Right atrium auricular region (tissue), 2 donors: ENCODE measurements at regions not wholly inside any gene's neighbourhood (a gene's known extent, or its start where the extent isn't known, plus 50 kb on each side); places are given as distances from the start of the nearest gene placed in this dataset.

Source experiments
- DNase-seq: peaks from one replicate; pipeline ENCODE4 v3.0.0-alpha.2; 2019; ENCODE audit warnings: low spot score
- H3K27ac ChIP-seq, 2 donors: fragments of 200-600 bp; sonication (generic); 1 replicate in 1 of 2; 2 replicates in 1 of 2; pipeline ENCODE4 v1.5.1; 2016 to 2019
- H3K27me3 ChIP-seq, 2 donors: fragments of 200-600 bp; sonication (generic); one replicate each; pipeline versions ENCODE4 v1.5.1 to v1.6.0; 2017 to 2019
- H3K36me3 ChIP-seq: fragments of 200-600 bp; sonication (generic); one replicate; pipeline ENCODE4 v1.5.1; 2016
- H3K4me1 ChIP-seq, 2 donors: fragments of 200-600 bp; sonication (generic); one replicate each; pipeline versions ENCODE4 v1.5.1 to v1.6.0; 2017 to 2019
- H3K4me3 ChIP-seq, 2 donors: fragments of 200-600 bp; sonication (generic); 1 replicate in 1 of 2; 2 replicates in 1 of 2; pipeline ENCODE4 v1.5.1; 2017 to 2019; ENCODE audit warnings: mild to moderate bottlenecking in 1 of 2, moderate library complexity in 1 of 2
- H3K9me3 ChIP-seq, 2 donors: fragments of 200-600 bp; sonication (generic); one replicate each; pipeline ENCODE4 v1.5.1; 2019
- TF ChIP-seq, protein P1 (sequence below), 2 donors: fragments of 200-600 bp; sonication (generic); IDR thresholded peaks; one replicate each; pipeline ENCODE4 v1.5.1; 2019; ENCODE audit warnings: antibody characterized with exemption in 2 of 2

DNA sequence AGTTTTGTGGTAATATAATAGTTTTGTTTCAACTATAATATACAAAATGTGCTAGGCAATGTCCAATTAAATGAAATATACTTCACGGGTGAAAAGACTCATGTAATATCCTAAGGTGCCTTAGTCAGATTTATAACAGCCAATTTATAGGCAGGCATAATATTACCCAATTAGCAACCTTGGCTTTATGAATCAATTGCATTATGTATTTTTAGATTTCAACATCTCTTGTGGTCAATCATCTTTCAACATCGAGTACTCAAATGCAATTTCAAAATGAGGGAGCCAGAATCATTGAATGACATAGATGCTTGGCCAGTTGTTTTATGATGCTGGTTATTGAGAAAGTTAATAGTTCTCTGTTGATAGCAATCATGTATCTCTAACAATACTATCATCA is 110.3 kb upstream of the SP8 start:
- H3K4me1 ChIP-seq = no peaks in the 10 kb centered on the region
- H3K9me3 ChIP-seq = no peaks in the 10 kb centered on the region
- DNase-seq = no peak
- no peak overlapping the region for H3K4me3 ChIP-seq
- no peak overlapping the region for H3K27ac ChIP-seq
- H3K27me3 ChIP-seq = no peaks in the 10 kb centered on the region
- TF ChIP-seq, protein P1, sequence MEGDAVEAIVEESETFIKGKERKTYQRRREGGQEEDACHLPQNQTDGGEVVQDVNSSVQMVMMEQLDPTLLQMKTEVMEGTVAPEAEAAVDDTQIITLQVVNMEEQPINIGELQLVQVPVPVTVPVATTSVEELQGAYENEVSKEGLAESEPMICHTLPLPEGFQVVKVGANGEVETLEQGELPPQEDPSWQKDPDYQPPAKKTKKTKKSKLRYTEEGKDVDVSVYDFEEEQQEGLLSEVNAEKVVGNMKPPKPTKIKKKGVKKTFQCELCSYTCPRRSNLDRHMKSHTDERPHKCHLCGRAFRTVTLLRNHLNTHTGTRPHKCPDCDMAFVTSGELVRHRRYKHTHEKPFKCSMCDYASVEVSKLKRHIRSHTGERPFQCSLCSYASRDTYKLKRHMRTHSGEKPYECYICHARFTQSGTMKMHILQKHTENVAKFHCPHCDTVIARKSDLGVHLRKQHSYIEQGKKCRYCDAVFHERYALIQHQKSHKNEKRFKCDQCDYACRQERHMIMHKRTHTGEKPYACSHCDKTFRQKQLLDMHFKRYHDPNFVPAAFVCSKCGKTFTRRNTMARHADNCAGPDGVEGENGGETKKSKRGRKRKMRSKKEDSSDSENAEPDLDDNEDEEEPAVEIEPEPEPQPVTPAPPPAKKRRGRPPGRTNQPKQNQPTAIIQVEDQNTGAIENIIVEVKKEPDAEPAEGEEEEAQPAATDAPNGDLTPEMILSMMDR (IDR thresholded peaks at IDR 0.05) = no peak
- no peaks in the 10 kb centered on the region for H3K36me3 ChIP-seq

DNA sequence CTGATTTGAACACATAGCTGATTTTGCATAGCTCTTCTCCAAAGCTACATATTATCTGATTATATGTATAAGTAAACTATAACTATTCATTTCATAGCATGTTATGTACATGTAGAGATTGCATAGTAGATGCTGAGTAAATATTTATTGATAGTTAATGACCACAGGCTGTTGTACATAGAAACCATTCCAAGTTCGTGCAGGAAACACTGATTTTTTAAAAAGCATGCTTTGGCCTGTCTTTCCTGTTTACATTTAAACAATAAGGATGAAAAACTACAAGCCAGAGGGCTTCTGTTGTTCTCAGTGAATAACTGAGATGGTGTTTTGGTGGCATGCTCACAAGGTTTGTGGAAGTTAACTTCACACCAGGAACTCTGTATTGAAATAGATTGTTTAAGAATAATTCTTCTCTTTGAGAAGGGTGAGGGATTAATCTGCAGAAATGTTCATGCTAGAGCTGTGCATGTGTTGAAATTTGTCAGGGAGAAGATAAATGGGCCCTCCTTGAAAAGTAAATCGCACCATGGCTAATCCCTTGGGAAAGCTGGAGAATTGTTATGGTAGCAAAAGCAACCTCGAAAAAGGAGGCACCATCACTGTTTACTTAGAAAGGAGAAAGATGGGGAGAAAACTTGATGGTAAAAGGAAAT is 120.2 kb upstream of the SP8 start:
- no peaks in the 10 kb centered on the region for H3K9me3 ChIP-seq
- TF ChIP-seq, protein P1 (IDR thresholded peaks at IDR 0.05) = no peak
- H3K4me3 ChIP-seq = no peak overlapping the region
- H3K36me3 ChIP-seq = no peaks in the 10 kb centered on the region
- no peaks in the 10 kb centered on the region for H3K27me3 ChIP-seq
- H3K27ac ChIP-seq = no peak overlapping the region
- DNase-seq = no peak
- no peaks in the 10 kb centered on the region for H3K4me1 ChIP-seq

DNA sequence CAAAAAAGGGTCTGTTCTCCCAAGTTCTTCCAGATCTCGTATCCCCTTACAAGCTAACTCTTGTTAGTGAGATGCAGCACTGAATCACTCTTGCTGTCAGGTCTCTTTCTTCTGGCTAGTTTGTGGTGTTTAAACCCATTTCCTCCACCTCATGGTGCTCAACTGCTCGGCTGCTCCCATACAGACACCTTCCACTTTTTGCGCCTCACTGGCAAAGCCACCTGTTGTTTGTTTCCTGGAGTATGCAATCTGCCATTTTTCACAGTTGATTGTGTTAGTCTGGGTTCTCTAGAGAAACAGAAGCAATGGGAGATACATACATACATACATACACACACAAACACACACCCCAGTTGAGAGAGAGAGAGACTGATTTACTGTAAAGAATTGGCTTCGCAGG is 124.4 kb upstream of the SP8 start:
- Histone ChIP-seq H3K36me3 (no peaks in the 10 kb centered on the region), H3K4me1 (no peaks in the 10 kb centered on the region), H3K27me3 (no peaks in the 10 kb centered on the region), H3K4me3 (no peak overlapping the region), H3K27ac (no peak overlapping the region), H3K9me3 (no peaks in the 10 kb centered on the region)
- TF ChIP-seq, protein P1 (IDR thresholded peaks at IDR 0.05) = no peak
- no peak for DNase-seq

DNA sequence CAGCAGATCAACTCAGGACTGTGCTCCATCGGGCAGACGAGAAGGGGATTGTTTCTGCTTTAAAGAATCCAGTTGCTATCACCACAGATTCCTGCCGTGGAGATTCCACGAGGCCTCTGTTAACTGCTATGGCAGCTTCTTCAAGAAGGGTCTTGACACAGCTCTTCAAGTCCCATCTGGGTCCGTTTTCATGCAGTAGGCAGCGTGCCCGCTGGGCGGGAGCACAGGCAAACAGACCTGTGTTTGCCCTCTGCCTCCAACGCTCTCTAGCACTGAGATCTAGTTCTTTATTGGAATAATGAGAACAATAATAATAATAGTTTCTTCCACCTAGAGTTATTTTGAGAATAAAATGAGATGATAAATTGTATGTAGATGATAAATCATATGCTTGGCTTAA is 127.2 kb upstream of the SP8 start:
- H3K4me3 ChIP-seq = no peak overlapping the region
- H3K4me1 ChIP-seq = no peaks in the 10 kb centered on the region
- H3K27me3 ChIP-seq = no peaks in the 10 kb centered on the region
- H3K36me3 ChIP-seq = no peaks in the 10 kb centered on the region
- H3K27ac ChIP-seq = no peak overlapping the region
- DNase-seq = no peak
- H3K9me3 ChIP-seq = no peaks in the 10 kb centered on the region
- TF ChIP-seq, protein P1 (IDR thresholded peaks at IDR 0.05) = no peak

DNA sequence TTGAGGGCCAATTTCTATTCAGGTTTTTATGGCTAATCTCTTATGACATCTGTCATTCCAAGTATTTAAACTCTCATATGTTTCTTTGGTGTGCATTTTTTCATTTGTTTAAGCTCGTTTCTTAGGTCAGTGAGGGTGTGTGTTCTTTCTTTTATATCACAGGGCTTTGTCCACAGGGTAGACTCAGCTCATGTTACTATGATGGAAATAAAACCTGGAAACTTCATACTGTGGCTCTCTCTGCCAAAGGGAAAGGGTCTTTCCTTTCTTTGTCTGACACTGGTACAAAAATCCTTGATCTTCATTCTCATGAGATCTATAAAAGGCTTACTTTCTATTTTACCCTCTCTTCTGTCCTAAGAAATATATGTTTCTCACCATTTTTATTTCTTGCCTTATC is 129.6 kb upstream of the SP8 start:
- Histone ChIP-seq H3K27me3 (no peaks in the 10 kb centered on the region), H3K27ac (no peak overlapping the region), H3K9me3 (no peaks in the 10 kb centered on the region), H3K36me3 (no peaks in the 10 kb centered on the region), H3K4me3 (no peak overlapping the region), H3K4me1 (no peaks in the 10 kb centered on the region)
- DNase-seq = no peak
- TF ChIP-seq, protein P1 (IDR thresholded peaks at IDR 0.05) = no peak

DNA sequence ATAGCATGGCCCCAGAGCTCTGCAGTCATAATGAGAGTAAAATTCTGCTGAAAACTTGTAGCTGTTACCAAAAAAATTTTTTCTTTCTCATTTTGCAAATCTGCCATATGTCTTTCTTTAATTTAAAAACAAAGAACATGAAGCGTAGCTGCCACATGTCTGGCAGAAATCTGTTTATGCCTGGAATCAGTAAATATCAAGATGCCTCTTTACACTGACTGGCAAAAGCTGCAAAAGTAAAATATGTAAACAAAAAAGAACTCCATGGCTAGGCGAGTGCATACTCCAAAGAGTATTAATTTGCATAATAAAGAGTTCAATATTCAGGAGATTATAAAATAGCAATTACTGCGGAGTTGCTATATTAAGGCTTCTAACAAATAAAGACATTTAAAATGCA is 130.9 kb upstream of the SP8 start:
- Histone ChIP-seq H3K27me3 (no peaks in the 10 kb centered on the region), H3K36me3 (no peaks in the 10 kb centered on the region), H3K4me1 (no peaks in the 10 kb centered on the region), H3K27ac (no peak overlapping the region), H3K9me3 (no peaks in the 10 kb centered on the region), H3K4me3 (no peak overlapping the region)
- DNase-seq = no peak
- TF ChIP-seq, protein P1 (IDR thresholded peaks at IDR 0.05) = no peak
